ENCODE measurements at regions not wholly inside any gene's neighbourhood (a gene's known extent, or its start where the extent isn't known, plus 50 kb on each side); places are given as distances from the start of the nearest gene placed in this dataset.

DNA sequence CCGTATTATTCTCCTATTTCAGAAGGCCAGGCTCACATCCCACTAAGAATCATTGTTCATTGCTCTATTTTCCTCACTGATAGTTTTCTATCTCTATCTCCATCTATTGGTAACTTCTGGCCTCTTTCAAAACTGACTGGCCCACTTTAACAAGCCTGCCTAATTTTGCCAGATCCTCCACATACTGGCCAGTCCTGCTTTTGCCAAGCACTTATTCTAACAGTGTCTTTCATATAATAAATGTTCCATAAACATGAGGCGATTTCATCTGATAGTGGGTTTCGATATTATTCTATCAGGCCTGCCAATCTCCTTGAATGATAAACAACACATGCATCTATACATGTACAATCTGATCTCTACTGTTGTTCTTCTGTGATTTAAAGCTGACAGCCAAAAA is 125.9 kb upstream of the KCNH7 start:
- H3K4me3 ChIP-seq (ENCODE audit: low read depth, low read length), result no peak overlapping the region
- DNase-seq (ENCODE audit: low read depth), result no peak
- TF ChIP-seq, protein P1, sequence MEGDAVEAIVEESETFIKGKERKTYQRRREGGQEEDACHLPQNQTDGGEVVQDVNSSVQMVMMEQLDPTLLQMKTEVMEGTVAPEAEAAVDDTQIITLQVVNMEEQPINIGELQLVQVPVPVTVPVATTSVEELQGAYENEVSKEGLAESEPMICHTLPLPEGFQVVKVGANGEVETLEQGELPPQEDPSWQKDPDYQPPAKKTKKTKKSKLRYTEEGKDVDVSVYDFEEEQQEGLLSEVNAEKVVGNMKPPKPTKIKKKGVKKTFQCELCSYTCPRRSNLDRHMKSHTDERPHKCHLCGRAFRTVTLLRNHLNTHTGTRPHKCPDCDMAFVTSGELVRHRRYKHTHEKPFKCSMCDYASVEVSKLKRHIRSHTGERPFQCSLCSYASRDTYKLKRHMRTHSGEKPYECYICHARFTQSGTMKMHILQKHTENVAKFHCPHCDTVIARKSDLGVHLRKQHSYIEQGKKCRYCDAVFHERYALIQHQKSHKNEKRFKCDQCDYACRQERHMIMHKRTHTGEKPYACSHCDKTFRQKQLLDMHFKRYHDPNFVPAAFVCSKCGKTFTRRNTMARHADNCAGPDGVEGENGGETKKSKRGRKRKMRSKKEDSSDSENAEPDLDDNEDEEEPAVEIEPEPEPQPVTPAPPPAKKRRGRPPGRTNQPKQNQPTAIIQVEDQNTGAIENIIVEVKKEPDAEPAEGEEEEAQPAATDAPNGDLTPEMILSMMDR (IDR thresholded peaks at IDR 0.05; ENCODE audit: low read depth, low read length, missing control alignments), result no peak

DNA sequence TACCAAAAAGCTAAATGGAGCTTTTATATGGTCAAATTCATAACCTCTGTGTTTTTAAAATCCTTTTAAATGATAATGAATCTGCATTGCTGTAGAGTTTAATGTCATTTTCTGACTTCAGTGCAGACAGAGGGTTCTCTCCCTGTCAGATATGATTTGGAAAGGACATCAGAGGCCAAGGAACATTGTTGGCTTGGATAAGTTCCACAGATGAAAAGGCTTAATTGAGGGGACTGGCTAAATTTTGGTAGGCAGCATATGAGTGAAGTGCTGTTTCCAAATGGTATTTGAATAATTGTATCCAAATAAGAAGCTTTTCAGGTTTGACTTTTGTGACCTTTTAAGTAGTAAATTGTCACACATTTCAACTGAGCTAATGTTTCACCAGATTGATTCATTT is 124.6 kb upstream of the KCNH7 start:
- TF ChIP-seq, protein P1 (IDR thresholded peaks at IDR 0.05; ENCODE audit: low read depth, low read length, missing control alignments), result no peak
- H3K4me3 ChIP-seq (ENCODE audit: low read depth, low read length), result no peak overlapping the region
- DNase-seq (ENCODE audit: low read depth), result no peak

DNA sequence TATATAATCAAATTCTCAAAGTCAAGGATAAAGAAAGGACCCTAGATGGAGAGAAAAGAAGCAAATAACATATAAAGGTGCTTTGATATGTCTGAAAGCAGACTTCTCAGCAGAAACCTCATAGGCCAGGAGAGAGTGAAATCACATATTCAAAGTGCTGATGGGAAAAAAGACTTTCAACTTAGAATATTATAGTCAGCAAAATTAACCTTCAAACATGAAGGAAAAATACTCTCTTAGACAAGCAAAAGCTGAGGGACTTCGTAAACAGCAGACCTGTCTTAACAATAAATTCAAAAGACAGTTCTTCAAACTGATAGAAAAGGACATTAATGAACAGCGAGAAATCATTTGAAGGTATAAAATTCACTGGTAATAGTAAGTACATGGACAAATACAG is 107.2 kb upstream of the KCNH7 start:
- no peak overlapping the region for H3K4me3 ChIP-seq (ENCODE audit: low read depth, low read length)
- TF ChIP-seq, protein P1 (IDR thresholded peaks at IDR 0.05; ENCODE audit: low read depth, low read length, missing control alignments), result no peak
- DNase-seq (ENCODE audit: low read depth), result no peak

DNA sequence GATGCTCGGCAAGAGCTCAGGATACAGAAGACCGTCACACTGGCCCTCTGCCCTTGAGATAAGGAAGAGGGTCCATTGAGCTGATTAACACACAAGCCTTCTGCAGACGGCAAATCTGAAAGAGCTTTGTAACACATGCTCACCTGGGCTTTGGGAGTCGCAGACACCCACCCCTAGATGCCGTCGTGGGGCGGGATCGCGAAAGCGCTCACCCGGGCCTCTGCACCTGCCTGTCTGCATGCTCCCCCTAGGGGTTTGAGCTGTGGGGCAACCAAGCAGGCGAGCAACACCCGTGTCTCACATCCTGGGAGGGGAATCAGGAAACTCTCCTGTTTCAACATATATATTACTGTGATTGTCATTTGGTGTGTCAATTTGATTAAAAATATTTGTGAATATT is 99.8 kb upstream of the KCNH7 start:
- no peak overlapping the region for H3K4me3 ChIP-seq (ENCODE audit: low read depth, low read length)
- TF ChIP-seq, protein P1 (IDR thresholded peaks at IDR 0.05; ENCODE audit: low read depth, low read length, missing control alignments), result no peak
- DNase-seq (ENCODE audit: low read depth), result no peak

DNA sequence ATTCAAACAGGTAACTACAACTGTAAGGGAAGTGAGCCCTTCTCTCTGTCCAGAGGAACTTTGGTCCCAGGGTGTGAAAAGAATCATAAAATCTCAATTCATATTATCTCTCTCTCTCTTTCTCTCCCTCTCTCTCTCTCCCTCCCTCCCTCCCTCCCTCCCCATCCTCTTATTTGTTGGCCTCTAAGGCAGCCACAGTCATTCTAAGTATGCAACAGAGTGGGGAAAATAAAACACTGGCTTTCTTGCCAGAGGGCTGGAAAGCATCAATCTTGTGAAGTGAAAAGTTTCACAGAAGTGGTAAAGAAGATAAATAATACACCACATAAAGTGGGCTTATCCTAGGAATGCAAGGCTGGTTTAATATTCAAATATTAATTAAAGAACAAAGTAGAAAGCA is 95.6 kb upstream of the KCNH7 start:
- H3K4me3 ChIP-seq (ENCODE audit: low read depth, low read length), result no peak overlapping the region
- TF ChIP-seq, protein P1 (IDR thresholded peaks at IDR 0.05; ENCODE audit: low read depth, low read length, missing control alignments), result no peak
- no peak for DNase-seq (ENCODE audit: low read depth)

DNA sequence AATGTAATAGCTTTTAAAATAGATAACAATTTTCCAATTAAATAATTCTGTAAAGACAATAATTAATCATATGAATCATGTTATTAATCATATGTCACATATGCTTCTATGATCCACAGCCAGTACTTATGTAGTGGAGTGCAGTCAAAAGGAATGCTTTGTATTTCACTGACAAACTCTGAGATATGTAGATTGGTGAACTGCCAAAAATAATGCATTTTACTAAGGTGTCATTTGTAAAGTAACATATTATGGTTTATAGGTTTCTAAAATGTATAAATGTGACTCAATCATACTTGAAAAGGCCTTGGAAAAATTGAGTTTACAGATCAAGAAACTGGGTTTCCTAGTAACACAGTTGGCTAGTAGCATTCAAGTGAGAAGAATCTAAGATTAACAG is 93.8 kb upstream of the KCNH7 start:
- TF ChIP-seq, protein P1 (IDR thresholded peaks at IDR 0.05; ENCODE audit: low read depth, low read length, missing control alignments), result no peak

DNA sequence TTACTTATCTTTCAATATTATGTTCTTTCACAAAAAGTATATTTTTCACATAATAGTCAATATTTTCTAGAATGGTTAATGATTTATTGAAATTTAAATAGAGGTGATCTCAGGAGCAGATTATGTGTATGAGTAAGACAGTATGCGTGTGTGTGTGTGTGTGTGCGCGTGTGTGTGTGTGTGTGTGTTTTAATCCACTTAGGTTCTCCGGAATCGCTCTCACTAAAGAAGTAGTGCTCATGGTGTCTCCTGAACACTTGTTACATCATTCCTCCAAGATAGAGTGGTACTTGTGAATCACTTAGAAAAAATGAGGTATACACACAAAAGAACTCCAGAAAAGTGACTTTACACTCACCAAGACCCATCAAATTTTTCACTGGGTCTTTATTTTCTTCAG is 91.0 kb upstream of the KCNH7 start:
- H3K4me3 ChIP-seq (ENCODE audit: low read depth, low read length), result no peak overlapping the region
- DNase-seq (ENCODE audit: low read depth), result no peak
- TF ChIP-seq, protein P1 (IDR thresholded peaks at IDR 0.05; ENCODE audit: low read depth, low read length, missing control alignments), result no peak

More for the DNA sequence above, 93.8 kb upstream of the KCNH7 start:
- no peak overlapping the region for H3K4me3 ChIP-seq (ENCODE audit: low read depth, low read length)
- no peak for DNase-seq (ENCODE audit: low read depth)
